ENCODE measurements at regions not wholly inside any gene's neighbourhood (a gene's known extent, or its start where the extent isn't known, plus 50 kb on each side); places are given as distances from the start of the nearest gene placed in this dataset.

GRCh38 chr12:124385219-124385969 is 90.5 kb downstream of the RFLNA start:
- Mint-ChIP-seq H3K36me3 (ENCODE audit: low read depth) (no peaks in the 10 kb centered on the region), H3K27me3 (no peaks in the 10 kb centered on the region), H3K27ac (no peak overlapping the region), H3K4me3 (no peak overlapping the region), H3K4me1 (ENCODE audit: low read depth) (peaks cover 17% of the 10 kb centered on the region), H3K9me3 (no peaks in the 10 kb centered on the region)
- TF ChIP-seq CTCF (IDR thresholded peaks at IDR 0.05) = no peak
- CTCF ChIA-PET = no interaction called here
- no peak for DNase-seq
- intact Hi-C loops (cut with micrococcal nuclease) = no loop called here
- no peak for ATAC-seq
- POLR2A ChIA-PET = no interaction called here

- Mint-ChIP-seq H3K4me1 (ENCODE audit: low read depth) (peaks cover 8% of the 10 kb centered on the region), H3K36me3 (ENCODE audit: low read depth) (no peaks in the 10 kb centered on the region), H3K27ac (no peak overlapping the region), H3K4me3 (no peak overlapping the region), H3K9me3 (no peaks in the 10 kb centered on the region), H3K27me3 (no peaks in the 10 kb centered on the region)
- DNase-seq = no peak
- CTCF ChIA-PET = no interaction called here
- intact Hi-C loops (cut with micrococcal nuclease) = no loop called here
- TF ChIP-seq CTCF (IDR thresholded peaks at IDR 0.05) = no peak
- POLR2A ChIA-PET = no interaction called here
- ATAC-seq = no peak
Observed at GRCh38 chr12:124384299-124384894, 89.5 kb downstream of the RFLNA start.

GRCh38 chr12:124383028-124383427 is 88.1 kb downstream of the RFLNA start:
- POLR2A ChIA-PET = no interaction called here
- ATAC-seq (no peak), DNase-seq (no peak)
- intact Hi-C loops (cut with micrococcal nuclease) = no loop called here
- CTCF ChIA-PET = no interaction called here
- Mint-ChIP-seq H3K4me3 (no peak overlapping the region), H3K27me3 (no peaks in the 10 kb centered on the region), H3K36me3 (ENCODE audit: low read depth) (peaks cover 2% of the 10 kb centered on the region), H3K4me1 (ENCODE audit: low read depth) (no peaks in the 10 kb centered on the region), H3K27ac (no peak overlapping the region), H3K9me3 (no peaks in the 10 kb centered on the region)
- TF ChIP-seq CTCF (IDR thresholded peaks at IDR 0.05) = no peak

- Mint-ChIP-seq H3K4me3 (no peak overlapping the region), H3K9me3 (no peaks in the 10 kb centered on the region), H3K27ac (peak overlapping the region; percentile 30), H3K36me3 (ENCODE audit: low read depth) (peaks cover 6% of the 10 kb centered on the region), H3K27me3 (no peaks in the 10 kb centered on the region), H3K4me1 (ENCODE audit: low read depth) (no peaks in the 10 kb centered on the region)
- CTCF ChIA-PET = interaction anchor here (1.0 kb wide), 2 partner anchors 10 to 18 kb away, joined by 3 to 4 read pairs; no protein-coding TSS in a partner anchor
- DNase-seq (no peak), ATAC-seq (no peak)
- POLR2A ChIA-PET = no interaction called here
- intact Hi-C loops (cut with micrococcal nuclease) = no loop called here
- TF ChIP-seq CTCF (IDR thresholded peaks at IDR 0.05) = no peak
Observed at GRCh38 chr12:124381456-124382296, 86.8 kb downstream of the RFLNA start.

Measured in activated CD8-positive, alpha-beta T cell treated with anti-CD3 and anti-CD28 coated beads for 36 hours (primary cell).